HT1080 (cell line): ENCODE measurements at regions not wholly inside any gene's neighbourhood (a gene's known extent, or its start where the extent isn't known, plus 50 kb on each side); places are given as distances from the start of the nearest gene placed in this dataset. TPM values are rescaled to one million over a fixed set of nuclear protein-coding genes. Genes with fewer than 3 reads are reported as not detected.

Experiments
- small RNA-seq: library from RNA; depleted of rRNA; stranded (forward); fragments of <200 nt; gene quantifications from one replicate; pipeline ENCODE3, GENCODE V24; 2014

Small RNA genes lying in the stretch of these regions (small RNA-seq; reads per million reads assigned to genes)
- not detected for gene MIR216A
- gene MIR216B: not detected
- gene MIR217: not detected
